Adrenal gland (tissue), 9 donors: ENCODE measurements at regions not wholly inside any gene's neighbourhood (a gene's known extent, or its start where the extent isn't known, plus 50 kb on each side); places are given as distances from the start of the nearest gene placed in this dataset.

Source experiments
- DNase-seq, 7 donors: peaks; one replicate each; pipeline ENCODE4 v3.0.0-alpha.2; 2019 to 2020
- H3K27ac ChIP-seq, 5 donors: fragments of 200-600 bp; sonication (generic) in 4 of 5; 1 replicate in 3 of 5; 2 replicates in 2 of 5; pipeline versions ENCODE4 v1.5.1 to v1.8.0; 2016 to 2020; ENCODE audit warnings: mild to moderate bottlenecking in 1 of 5
- H3K27me3 ChIP-seq: fragments of 200-600 bp; 2 replicates; pipeline ENCODE4 v1.8.0; 2021
- H3K36me3 ChIP-seq, 2 donors: fragments of 200-600 bp; replicated peaks in 1 of 2; 1 replicate in 1 of 2; 2 replicates in 1 of 2; pipeline versions ENCODE4 v1.5.1 to v1.8.0; 2018 to 2022
- H3K4me1 ChIP-seq, 2 donors: fragments of 200-600 bp; replicated peaks in 1 of 2; 1 replicate in 1 of 2; 2 replicates in 1 of 2; pipeline versions ENCODE4 v1.5.1 to v1.8.0; 2018 to 2021
- H3K4me3 ChIP-seq, 4 donors: fragments of 200-600 bp; sonication (generic) in 3 of 4; one replicate each; pipeline ENCODE4 v1.5.1; 2016 to 2018
- H3K9me3 ChIP-seq, 3 donors: fragments of 200-600 bp; sonication (generic) in 1 of 3; replicated peaks in 1 of 3; 1 replicate in 2 of 3; 2 replicates in 1 of 3; pipeline versions ENCODE4 v1.5.1 to v1.8.0; 2016 to 2021
- CTCF ChIP-seq, 6 experiments: fragments of 450-650 bp in 4 of 6; fragments of 200-600 bp in 2 of 6; sonication (generic) in 1 of 6; IDR thresholded peaks; 1 replicate in 5 of 6; 2 replicates in 1 of 6; pipeline versions ENCODE4 v1.5.1 to v1.8.0; 2016 to 2021; ENCODE audit warnings: antibody characterized with exemption in 6 of 6, mild to moderate bottlenecking in 2 of 6, moderate library complexity in 1 of 6
- POLR2A ChIP-seq, 2 donors: fragments of 450-650 bp; IDR thresholded peaks; one replicate each; pipeline ENCODE4 v1.6.1; 2017; ENCODE audit warnings: antibody characterized with exemption in 2 of 2, mild to moderate bottlenecking in 2 of 2, moderate library complexity in 1 of 2
- WGBS, 4 donors: extraction: QIAGEN DNeasy Blood & Tissue Kit in 2 of 4; methylation state at CpG; one replicate each; pipeline versions ENCODE4 v1.1.5 to v1.1.7; 2013 to 2017; 5-methylcytosine and 5-hydroxymethylcytosine counted together
- intact Hi-C, 2 donors: fragments of 100-400 bp; cut with DNase I; formaldehyde crosslinking; loops; one replicate each; pipeline versions ENCODE4 v1.14.1 to v1.15.0; 2022 to 2023
- donor health status: healthy with polysubstance abuse.
- donor health status: Bipolar disorder and iron deficiency.
- donor health status: DM: yes; HTN: yes; CAD: no.
- donor health status: DM: no; HTN: no; CAD: no.
- donor health status: DM: no; HTN: no; CAD: no.

DNA sequence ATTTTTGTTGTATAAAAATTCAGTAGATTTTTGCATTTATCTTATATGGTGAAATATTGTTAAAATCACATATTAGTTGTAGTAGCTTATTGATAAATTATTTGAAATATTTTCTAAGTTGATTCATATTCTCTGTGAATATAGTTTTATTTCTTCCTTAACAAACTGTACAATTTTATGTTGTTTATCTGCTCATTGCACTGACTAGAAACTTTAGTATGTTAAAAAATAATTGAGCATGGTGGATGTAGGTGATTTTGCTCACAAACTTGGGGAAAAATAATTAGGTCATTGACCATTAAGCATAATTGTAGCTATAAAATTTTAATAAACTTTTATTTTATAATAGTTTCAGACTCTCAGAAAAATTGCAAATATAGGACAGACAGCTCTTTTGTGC, 1445.3 kb upstream of the MIR17HG start:
- Histone ChIP-seq H3K4me1 (no peaks in the 10 kb centered on the region), H3K4me3 (no peak overlapping the region), H3K9me3 (peaks cover 0 to 3% (median 0%) of the 10 kb centered on the region in 3 donors), H3K27ac (no peak overlapping the region), H3K36me3 (no peaks in the 10 kb centered on the region), H3K27me3 (no peaks in the 10 kb centered on the region)
- no peak for DNase-seq
- TF ChIP-seq POLR2A (IDR thresholded peaks at IDR 0.05): no peak
- no peak for TF ChIP-seq CTCF (IDR thresholded peaks at IDR 0.05)
- intact Hi-C loops: no loop called here

DNA sequence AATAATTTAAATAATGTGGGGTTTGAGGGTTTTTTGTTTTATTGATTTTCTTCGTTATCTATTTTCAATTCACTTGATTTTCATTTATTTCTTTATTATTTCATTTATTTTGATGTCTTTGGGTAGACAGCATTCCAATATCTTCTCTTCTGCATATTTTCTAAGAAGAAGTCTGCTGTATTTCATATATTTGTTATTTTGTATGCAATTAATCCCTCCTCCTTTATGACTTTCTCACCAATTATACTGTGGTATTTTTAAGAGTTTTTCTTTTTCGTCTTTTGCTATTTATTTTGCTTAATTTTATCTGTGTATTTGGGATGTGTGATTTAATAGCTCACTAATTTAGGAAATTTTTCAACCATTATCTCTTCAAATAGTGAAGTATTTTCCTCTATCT, 1444.4 kb upstream of the MIR17HG start:
- H3K4me3 ChIP-seq: no peak overlapping the region
- 63 to 75% (median 70%) methylated on average over 2 of the region's 2 CpGs for WGBS, 4 donors
- peaks cover 0 to 3% (median 0%) of the 10 kb centered on the region in 3 donors for H3K9me3 ChIP-seq
- no peak overlapping the region for H3K27ac ChIP-seq
- H3K27me3 ChIP-seq: no peaks in the 10 kb centered on the region
- intact Hi-C loops: no loop called here
- DNase-seq: no peak
- H3K4me1 ChIP-seq: no peaks in the 10 kb centered on the region
- no peaks in the 10 kb centered on the region for H3K36me3 ChIP-seq
- no peak for TF ChIP-seq POLR2A (IDR thresholded peaks at IDR 0.05)
- no peak for TF ChIP-seq CTCF (IDR thresholded peaks at IDR 0.05)

- DNase-seq: no peak
- WGBS, 4 donors: 81 to 90% (median 82%) methylated on average over 1 to 12 of the region's 12 CpGs
Measured at GRCh38 chr13:89910166-89910565, 1437.3 kb upstream of the MIR17HG start.

GRCh38 chr13:89916551-89916950, 1430.9 kb upstream of the MIR17HG start:
- intact Hi-C loops: no loop called here
- TF ChIP-seq CTCF (IDR thresholded peaks at IDR 0.05) (no peak), POLR2A (IDR thresholded peaks at IDR 0.05) (no peak)
- Histone ChIP-seq H3K27ac (no peak overlapping the region), H3K4me3 (no peak overlapping the region), H3K36me3 (no peaks in the 10 kb centered on the region), H3K27me3 (no peaks in the 10 kb centered on the region), H3K9me3 (no peaks in the 10 kb centered on the region), H3K4me1 (no peaks in the 10 kb centered on the region)
- DNase-seq: no peak
- 75 to 85% (median 78%) methylated on average over 2 of the region's 2 CpGs for WGBS, 4 donors

More at GRCh38 chr13:89910166-89910565, 1437.3 kb upstream of the MIR17HG start:
- Histone ChIP-seq H3K4me3 (no peak overlapping the region), H3K36me3 (no peaks in the 10 kb centered on the region), H3K27ac (no peak overlapping the region), H3K27me3 (no peaks in the 10 kb centered on the region), H3K9me3 (no peaks in the 10 kb centered on the region), H3K4me1 (no peaks in the 10 kb centered on the region)
- intact Hi-C loops: no loop called here
- TF ChIP-seq CTCF (IDR thresholded peaks at IDR 0.05) (no peak), POLR2A (IDR thresholded peaks at IDR 0.05) (no peak)
